ENCODE measurements at regions not wholly inside any gene's neighbourhood (a gene's known extent, or its start where the extent isn't known, plus 50 kb on each side); places are given as distances from the start of the nearest gene placed in this dataset.

DNA sequence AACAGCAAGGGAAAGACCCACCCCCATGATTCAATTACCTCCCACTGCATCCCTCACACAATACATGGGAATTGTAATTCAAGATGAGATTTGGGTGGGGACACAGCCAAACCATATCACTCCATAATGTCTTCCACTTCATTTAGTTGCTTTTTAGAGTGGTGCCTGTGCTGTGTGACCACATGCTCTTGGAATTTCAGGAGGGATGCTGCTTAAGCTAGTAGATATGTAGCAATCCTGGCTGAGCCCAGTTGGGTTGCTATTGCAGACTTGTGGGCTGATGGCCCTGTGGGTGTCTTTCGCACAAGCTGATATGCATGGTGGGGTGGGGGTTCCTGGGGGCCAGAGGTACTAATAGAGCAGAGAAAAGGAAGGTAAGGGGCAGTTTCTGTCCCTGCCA is 160.4 kb upstream of the SYT6 start:
- no peak for DNase-seq

DNA sequence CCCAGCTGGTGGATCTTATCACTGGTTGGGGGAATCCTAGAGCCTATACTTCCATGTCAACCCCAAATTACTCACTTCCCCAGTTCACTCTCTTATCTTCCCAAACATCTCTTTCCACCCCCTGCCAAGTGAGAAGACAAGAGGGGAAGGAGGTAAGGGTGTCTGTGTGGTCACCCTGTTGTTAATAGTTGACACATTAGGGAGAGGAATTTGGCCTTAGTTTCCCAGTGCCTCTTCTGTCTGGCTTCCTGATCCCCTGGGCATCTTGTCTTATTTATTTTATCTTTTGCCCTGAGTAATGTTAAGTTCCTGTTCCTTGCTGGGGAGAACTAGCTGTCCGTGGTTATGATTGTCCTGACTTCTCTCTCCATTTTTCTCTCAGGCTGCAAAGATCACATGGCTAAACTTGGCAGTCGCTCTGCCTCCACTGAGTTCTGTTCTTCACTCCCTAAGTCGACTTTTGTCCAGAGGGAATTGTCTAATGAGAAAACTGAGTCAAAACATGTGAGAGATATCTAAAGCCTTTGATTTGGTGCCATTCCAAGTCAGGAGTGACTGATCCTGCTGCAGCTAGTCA is 157.1 kb upstream of the SYT6 start:
- no peak for DNase-seq

GRCh38 chr1:114302821-114303220 is 149.2 kb upstream of the SYT6 start:
- DNase-seq, result no peak

DNA sequence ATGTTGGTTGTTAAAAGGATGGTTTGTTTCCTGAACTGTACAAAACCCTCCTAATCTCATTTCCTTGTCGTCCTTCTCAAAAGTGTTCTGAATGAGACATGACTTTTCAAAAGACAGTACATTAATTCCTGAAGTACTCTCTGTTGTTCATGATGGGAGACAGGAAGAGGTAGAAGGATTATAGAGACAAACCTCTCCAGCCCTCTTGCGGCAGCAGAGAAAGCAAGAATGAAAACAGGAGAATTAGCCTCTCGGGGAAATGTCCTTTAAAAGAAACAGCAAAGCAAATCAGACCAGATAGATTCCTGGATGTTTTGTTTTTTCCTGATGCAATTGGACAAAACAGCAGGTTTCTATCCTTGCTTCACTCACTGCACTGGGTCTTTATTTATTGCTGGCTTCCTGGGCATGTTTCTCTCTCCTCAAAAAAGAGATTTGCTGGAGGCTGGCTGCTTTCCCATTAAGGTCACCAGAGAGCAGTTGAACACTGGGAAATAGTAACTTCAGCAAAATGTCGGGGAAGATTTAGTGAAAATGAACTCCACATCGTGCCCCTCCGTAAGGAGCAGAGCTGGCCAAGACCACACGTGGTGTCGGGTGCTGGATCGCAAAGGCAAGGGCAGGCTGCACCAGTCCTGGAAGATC is 145.8 kb upstream of the SYT6 start:
- DNase-seq, result no peak

- no peak for DNase-seq
These were observed 144.3 kb upstream of the SYT6 start for GRCh38 chr1:114298008-114298407.

- no peak for DNase-seq
These were observed 142.7 kb upstream of the SYT6 start for GRCh38 chr1:114296413-114296812.

DNA sequence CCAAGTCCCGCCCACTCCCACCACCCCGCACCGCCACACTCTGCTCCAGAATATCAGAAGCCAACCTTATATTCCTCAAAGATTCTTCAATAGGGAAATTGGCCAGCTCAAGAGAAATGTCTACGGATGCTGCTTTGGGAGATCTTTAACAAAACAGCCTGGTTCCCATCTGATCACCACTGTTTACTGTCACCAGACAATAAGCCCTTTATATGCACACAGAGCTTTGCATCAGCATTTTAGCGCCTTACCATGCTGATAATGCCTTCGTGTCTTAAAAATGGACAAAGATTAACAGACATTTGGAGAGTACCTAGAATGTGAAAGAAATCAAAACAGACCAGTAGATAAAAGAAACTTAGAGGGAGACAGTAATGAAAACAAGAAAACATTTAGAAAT is 141.7 kb upstream of the SYT6 start:
- no peak for DNase-seq

DNA sequence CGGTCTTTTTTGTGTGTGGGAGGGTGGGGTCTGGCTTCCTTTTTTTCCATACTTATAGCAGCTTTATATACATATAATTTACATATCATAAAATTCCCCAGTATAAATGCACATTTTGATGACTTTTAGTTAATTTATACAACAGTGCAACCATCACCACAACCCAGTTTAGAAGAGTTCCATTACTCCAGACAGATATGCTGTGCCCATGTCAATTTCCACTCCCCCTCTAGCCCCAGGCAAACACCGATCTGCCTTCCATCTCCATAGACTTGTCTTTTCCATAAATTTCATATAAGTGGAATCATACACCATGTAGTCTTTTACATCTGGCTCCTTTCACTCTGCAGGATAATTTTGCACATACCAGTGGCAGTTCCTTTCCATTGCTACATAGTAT is 139.2 kb upstream of the SYT6 start:
- no peak for DNase-seq

DNA sequence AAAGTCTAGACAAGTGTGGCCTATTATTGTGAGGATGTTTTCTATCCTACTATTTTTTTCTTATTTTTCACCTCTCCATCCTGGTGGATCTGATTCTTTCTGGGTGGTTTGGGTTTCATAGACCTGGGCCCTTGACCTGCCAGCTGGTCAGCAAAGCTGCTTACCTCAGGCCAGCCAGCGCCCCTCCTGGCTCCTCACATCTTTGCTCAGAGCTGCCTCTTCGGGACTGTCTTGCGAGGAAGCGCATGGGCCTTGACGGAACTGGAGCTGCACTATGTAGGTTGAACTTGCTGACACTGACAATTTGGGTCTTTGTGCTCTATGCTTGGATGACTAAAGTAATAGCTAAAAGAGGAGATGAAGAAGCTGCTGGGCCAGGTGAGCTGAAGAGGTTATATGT is 138.5 kb upstream of the SYT6 start:
- DNase-seq, result no peak

- DNase-seq, result no peak
These were observed 137.1 kb upstream of the SYT6 start for GRCh38 chr1:114290776-114291175.

GRCh38 chr1:114290341-114290740 is 136.7 kb upstream of the SYT6 start:
- DNase-seq, result no peak

GRCh38 chr1:114289824-114290223 is 136.2 kb upstream of the SYT6 start:
- DNase-seq, result no peak

GRCh38 chr1:114289306-114289705 is 135.6 kb upstream of the SYT6 start:
- DNase-seq, result no peak

DNA sequence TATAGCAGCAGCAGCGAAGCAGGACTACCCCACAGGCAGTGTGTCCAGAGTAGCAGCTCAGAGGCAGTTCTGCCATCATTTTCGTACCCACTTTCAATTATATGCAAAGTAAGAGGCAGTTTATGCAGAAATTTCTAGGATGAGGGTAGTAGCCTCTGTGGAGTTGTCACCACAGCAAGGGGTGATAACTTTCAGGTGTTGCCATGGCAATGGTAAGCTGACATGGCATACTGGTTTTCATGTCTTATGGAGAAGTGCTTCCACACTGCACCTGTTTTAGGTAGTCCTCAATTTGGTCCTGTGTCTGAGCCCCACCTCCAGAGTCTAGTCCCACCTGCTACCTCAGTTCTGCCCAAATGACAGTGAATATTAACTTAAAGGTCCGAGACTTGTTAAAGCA is 133.3 kb upstream of the SYT6 start:
- no peak for DNase-seq

DNA sequence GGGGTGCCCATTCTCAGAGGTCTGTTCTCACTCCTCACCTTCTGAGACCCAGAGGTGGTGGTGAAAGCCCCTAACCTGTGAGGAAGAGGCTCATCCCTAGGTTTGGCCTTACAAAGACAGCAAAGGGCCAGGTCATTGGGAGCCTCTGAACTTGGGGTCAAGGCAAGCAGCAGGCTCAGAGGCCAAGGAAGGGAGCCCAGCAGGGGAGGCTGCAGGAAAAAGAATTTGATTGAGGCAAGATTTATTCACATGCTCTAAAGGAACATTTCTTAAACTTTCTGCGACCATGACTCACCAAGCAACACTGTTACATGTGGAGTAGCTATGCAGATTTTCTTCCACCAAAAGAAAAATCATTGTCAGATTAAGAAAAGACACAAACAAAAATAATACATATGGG is 132.5 kb upstream of the SYT6 start:
- DNase-seq, result no peak

GRCh38 chr1:114282751-114283403 is 129.2 kb upstream of the SYT6 start:
- peak; percentile 59 to 74 (median 68) for DNase-seq

- no peak for DNase-seq
These were observed 125.2 kb upstream of the SYT6 start for GRCh38 chr1:114278911-114279310.

- DNase-seq, result no peak
These were observed 124.8 kb upstream of the SYT6 start for GRCh38 chr1:114278430-114278829.

DNA sequence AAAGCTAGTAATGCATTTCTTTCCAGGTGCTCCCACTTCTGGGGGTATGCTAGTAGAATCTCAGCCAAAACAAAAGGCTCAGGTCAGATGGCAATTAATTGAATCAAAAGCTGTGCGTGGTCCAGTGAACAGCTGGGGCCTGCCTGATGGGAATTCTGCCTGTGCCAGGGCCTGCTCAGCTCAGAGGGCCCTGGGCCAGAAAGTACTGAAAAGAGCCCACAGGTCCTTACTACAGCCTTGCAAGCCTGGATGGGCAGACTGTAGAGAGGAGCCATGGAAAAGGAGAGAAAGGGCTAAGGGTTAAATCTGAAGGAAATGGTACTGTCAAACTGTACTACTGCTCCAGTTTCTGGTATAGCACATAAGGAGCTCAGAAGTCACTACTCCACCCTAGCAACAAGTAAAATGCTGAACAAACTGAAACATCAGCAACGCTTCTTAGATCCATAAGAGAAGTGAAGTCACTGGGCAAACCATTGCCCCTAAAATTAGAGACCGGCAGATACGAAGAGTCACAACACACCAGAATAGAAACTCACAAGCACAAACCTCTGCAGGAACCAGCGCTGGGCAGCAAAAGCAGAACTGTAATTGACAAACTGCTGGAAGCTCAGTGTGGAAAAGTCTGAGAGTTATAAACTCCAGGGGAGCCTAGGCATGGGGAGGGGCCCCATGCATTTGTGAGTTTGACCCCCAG is 121.1 kb upstream of the SYT6 start:
- no peak for DNase-seq

DNA sequence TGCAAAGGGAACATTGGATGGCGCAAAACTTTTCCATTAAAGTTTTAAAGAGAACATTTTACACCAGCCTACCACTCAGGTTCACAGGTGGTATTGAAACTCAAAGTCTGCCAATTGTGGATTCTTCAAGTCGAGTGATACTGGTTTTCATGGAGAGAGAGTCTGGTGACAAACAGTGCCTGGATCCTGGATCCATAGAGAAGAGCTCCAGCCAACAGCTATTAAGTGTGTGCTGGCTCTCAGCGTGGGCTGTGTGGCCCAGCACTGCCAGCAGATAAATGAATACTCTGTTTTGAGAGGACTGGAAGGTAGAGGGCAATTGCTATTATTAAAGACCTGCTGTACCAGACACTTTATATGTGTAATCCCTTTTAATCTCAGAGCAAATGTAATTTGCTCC is 118.9 kb upstream of the SYT6 start:
- no peak for DNase-seq

DNA sequence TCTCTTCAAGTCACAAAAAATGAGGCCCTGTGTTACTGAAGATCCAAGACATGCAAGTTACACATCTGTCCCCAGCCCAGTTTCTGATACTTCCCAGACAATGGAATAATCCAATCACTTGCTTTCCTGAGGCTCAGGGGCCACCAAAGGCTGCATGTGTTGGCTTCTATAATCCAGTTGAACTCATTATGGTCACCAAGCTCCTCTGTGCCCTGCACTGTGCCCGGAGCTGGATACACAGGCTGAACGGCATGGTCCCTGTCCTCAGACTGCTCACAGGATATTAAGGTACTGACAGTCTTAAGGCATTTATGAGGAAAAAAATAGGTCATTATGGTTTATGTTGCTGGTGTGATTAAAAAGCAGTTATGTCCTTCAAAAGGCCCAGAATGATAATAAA is 117.0 kb upstream of the SYT6 start:
- no peak for DNase-seq

GRCh38 chr1:114270282-114270681 is 116.6 kb upstream of the SYT6 start:
- DNase-seq, result no peak

GRCh38 chr1:114269539-114269938 is 115.9 kb upstream of the SYT6 start:
- no peak for DNase-seq

DNA sequence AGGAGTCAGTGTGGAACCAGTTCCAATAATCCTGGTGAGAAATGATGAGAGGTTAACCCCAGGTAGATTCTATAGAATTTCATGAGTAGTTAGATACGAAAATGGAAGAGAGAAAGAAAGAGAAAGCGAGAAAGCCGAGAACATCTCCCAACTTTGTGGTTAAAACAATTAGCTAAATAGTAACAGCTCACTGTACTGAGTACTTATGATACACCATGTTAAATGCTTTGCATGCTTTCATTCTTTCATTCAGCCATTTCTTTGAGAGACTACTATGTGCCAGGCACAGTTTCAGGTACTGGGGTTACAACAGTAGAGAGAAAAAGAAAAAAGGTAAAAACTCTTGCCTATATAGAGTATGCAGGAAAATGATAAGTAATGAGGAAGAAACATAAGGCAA is 109.7 kb upstream of the SYT6 start:
- no peak for DNase-seq
